ENCODE measurements at regions not wholly inside any gene's neighbourhood (a gene's known extent, or its start where the extent isn't known, plus 50 kb on each side); places are given as distances from the start of the nearest gene placed in this dataset.
A peak's percentile ranks its signal among the peaks of the same experiment; 100 is the strongest.

- no peaks in the 10 kb centered on the region for H3K36me3 ChIP-seq
Observed at GRCh38 chrX:117752745-117753144, 363.9 kb downstream of the KLHL13 start.

DNA sequence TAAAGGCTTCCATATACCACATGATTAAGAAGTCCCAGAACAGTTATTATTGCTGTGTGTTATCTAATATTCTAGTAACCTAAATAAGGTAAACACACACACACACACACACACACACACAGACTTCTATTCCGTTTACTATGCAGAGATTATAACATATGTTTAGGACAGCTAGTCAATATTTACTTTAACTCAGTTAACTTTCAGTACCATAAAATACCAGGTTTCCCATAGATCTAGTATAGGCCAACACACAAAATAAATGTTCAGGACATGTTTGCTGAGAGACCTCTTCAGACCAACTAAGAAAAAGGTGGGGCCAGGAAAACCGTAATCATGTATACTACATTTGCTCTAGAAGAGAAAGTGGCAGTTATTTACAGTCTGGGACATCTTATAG is 365.5 kb downstream of the KLHL13 start:
- no peak for DNase-seq
- no peak for ATAC-seq
- TF ChIP-seq POLR2A (IDR thresholded peaks at IDR 0.05) = no peak
- TF ChIP-seq, protein P1, sequence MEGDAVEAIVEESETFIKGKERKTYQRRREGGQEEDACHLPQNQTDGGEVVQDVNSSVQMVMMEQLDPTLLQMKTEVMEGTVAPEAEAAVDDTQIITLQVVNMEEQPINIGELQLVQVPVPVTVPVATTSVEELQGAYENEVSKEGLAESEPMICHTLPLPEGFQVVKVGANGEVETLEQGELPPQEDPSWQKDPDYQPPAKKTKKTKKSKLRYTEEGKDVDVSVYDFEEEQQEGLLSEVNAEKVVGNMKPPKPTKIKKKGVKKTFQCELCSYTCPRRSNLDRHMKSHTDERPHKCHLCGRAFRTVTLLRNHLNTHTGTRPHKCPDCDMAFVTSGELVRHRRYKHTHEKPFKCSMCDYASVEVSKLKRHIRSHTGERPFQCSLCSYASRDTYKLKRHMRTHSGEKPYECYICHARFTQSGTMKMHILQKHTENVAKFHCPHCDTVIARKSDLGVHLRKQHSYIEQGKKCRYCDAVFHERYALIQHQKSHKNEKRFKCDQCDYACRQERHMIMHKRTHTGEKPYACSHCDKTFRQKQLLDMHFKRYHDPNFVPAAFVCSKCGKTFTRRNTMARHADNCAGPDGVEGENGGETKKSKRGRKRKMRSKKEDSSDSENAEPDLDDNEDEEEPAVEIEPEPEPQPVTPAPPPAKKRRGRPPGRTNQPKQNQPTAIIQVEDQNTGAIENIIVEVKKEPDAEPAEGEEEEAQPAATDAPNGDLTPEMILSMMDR (IDR thresholded peaks at IDR 0.05) = no peak
- Histone ChIP-seq H3K36me3 (no peaks in the 10 kb centered on the region), H3K9me3 (peaks cover 0 to 2% (median 0%) of the 10 kb centered on the region in 12 donors), H3K4me3 (no peak overlapping the region), H3K4me1 (no peaks in the 10 kb centered on the region), H3K27me3 (no peaks in the 10 kb centered on the region), H3K27ac (no peak overlapping the region)
- intact Hi-C loops (cut with DNase I) = no loop called here
- 67 to 81% (median 72%) methylated on average over 2 of the region's 2 CpGs for WGBS, 4 donors

More at GRCh38 chrX:117752745-117753144, 363.9 kb downstream of the KLHL13 start:
- intact Hi-C loops (cut with DNase I) = no loop called here
- no peak for DNase-seq
- Histone ChIP-seq H3K4me3 (no peak overlapping the region), H3K27ac (no peak overlapping the region), H3K27me3 (no peaks in the 10 kb centered on the region), H3K9me3 (no peaks in the 10 kb centered on the region), H3K4me1 (no peaks in the 10 kb centered on the region)
- no peak for TF ChIP-seq POLR2A (IDR thresholded peaks at IDR 0.05)
- TF ChIP-seq, protein P1 (IDR thresholded peaks at IDR 0.05) = no peak
- ATAC-seq = no peak

GRCh38 chrX:117744958-117745357 is 371.7 kb downstream of the KLHL13 start:
- intact Hi-C loops (cut with DNase I) = no loop called here
- H3K9me3 ChIP-seq = peaks cover 0 to 12% (median 2%) of the 10 kb centered on the region in 12 donors
- no peak for DNase-seq
- H3K4me1 ChIP-seq = no peaks in the 10 kb centered on the region
- ATAC-seq = no peak
- TF ChIP-seq, protein P1 (IDR thresholded peaks at IDR 0.05) = no peak
- no peak for TF ChIP-seq POLR2A (IDR thresholded peaks at IDR 0.05)
- no peaks in the 10 kb centered on the region for H3K27me3 ChIP-seq
- no peak overlapping the region for H3K4me3 ChIP-seq
- H3K27ac ChIP-seq = no peak overlapping the region
- H3K36me3 ChIP-seq = no peaks in the 10 kb centered on the region

DNA sequence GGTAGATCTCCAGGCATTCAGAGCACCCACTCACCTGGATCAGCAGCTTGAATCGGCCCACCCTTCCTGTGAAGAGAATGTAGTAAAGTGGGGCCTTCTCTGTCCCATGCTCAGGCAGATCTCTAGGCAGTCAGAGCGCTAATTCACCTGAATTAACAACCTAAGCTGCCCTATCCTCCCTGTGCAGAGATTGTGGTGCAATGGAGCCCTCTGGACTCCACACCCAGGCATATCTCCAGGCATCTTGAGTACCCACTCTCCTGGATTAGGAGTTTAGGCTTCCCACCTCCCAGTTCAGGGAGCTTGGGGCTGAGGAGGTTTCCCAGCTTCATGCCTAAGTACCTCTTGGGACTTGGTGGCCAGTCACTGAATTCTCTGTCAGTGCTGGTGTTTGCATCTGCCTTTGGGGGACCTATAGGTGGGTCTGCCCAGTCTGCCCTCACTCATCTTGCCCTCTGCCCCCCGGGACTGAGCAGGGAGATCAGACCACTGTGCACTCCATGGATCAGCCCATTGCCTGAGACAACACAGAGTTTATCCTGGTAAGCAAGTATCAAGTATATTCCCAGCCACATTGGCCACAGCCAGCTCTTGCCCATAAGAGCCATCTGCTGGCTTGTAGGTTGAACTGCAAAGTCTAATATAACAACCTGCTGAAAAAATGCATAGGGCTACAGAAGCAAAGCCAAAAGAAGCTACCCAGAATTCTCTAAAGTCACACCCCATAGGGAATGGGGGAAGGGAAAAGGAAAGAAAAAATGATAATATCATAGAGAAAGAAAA is 372.9 kb downstream of the KLHL13 start:
- Histone ChIP-seq H3K27me3 (no peaks in the 10 kb centered on the region), H3K9me3 (peaks cover 0 to 12% (median 2%) of the 10 kb centered on the region in 12 donors), H3K4me3 (no peak overlapping the region), H3K27ac (no peak overlapping the region), H3K4me1 (no peaks in the 10 kb centered on the region), H3K36me3 (no peaks in the 10 kb centered on the region)
- intact Hi-C loops (cut with DNase I) = no loop called here
- no peak for TF ChIP-seq POLR2A (IDR thresholded peaks at IDR 0.05)
- TF ChIP-seq, protein P1 (IDR thresholded peaks at IDR 0.05) = peak in 4 of 12 donors; percentile 4 to 13 (median 12)
- no peak for ATAC-seq
- DNase-seq = no peak
- WGBS, 4 donors = 32 to 83% (median 73%) methylated on average over 2 to 3 of the region's 3 CpGs; no CpG with 5 or more reads in 1 of the 4 donors
